Neural progenitor cell (in vitro differentiated cells): ENCODE measurements at regions not wholly inside any gene's neighbourhood (a gene's known extent, or its start where the extent isn't known, plus 50 kb on each side); places are given as distances from the start of the nearest gene placed in this dataset.

Source experiments
- DNase-seq: peaks from one replicate; pipeline ENCODE4 v3.0.0-alpha.2; 2016; ENCODE audit warnings: low spot score
- H2AFZ ChIP-seq: fragments of 200-600 bp; sonication (generic); replicated peaks from 2 replicates; pipeline ENCODE4 v1.6.1; 2016; ENCODE audit warnings: antibody characterized with exemption
- H3F3A ChIP-seq: fragments of 200-600 bp; sonication (generic); 2 replicates; pipeline ENCODE4 v1.6.1; 2016; ENCODE audit warnings: antibody characterized with exemption, low read depth
- H3K27ac ChIP-seq: fragments of 200-600 bp; sonication (generic); 2 replicates; pipeline ENCODE4 v1.5.1; 2016; ENCODE audit warnings: mild to moderate bottlenecking
- H3K27me3 ChIP-seq: fragments of 200-600 bp; sonication (generic); 2 replicates; pipeline ENCODE4 v1.6.1; 2016; ENCODE audit warnings: mild to moderate bottlenecking, moderate library complexity
- H3K36me3 ChIP-seq: fragments of 200-600 bp; sonication (generic); 2 replicates; pipeline ENCODE4 v1.5.1; 2016
- H3K4me1 ChIP-seq: fragments of 200-600 bp; sonication (generic); 2 replicates; pipeline ENCODE4 v1.6.1; 2016; ENCODE audit warnings: mixed run types
- H3K4me2 ChIP-seq: fragments of 200-600 bp; sonication (generic); 2 replicates; pipeline ENCODE4 v1.6.1; 2016
- H3K4me3 ChIP-seq: fragments of 200-600 bp; sonication (generic); 2 replicates; pipeline ENCODE4 v1.5.1; 2016
- H3K79me2 ChIP-seq: fragments of 200-600 bp; sonication (generic); 2 replicates; pipeline ENCODE4 v1.6.1; 2016; ENCODE audit warnings: low read depth
- H3K9ac ChIP-seq: fragments of 200-600 bp; sonication (generic); 2 replicates; pipeline ENCODE4 v1.6.1; 2016
- H3K9me3 ChIP-seq: fragments of 200-600 bp; sonication (generic); 2 replicates; pipeline ENCODE4 v1.5.1; 2016; ENCODE audit warnings: low read depth
- H4K20me1 ChIP-seq: fragments of 200-600 bp; sonication (generic); 2 replicates; pipeline ENCODE4 v1.6.1; 2016; ENCODE audit warnings: low read depth
- H3K27ac Mint-ChIP-seq: 3 replicates; pipeline ENCODE4 v1.8.0; 2021; ENCODE audit warnings: mixed read lengths
- H3K27me3 Mint-ChIP-seq: 2 replicates; pipeline ENCODE4 v1.8.0; 2022; ENCODE audit warnings: low read depth, mild to moderate bottlenecking, inconsistent platforms, moderate library complexity, mixed read lengths; ENCODE audit not compliant: insufficient read depth
- H3K36me3 Mint-ChIP-seq: 3 replicates; pipeline ENCODE4 v1.8.0; 2021; ENCODE audit warnings: mixed read lengths
- H3K4me1 Mint-ChIP-seq: 3 replicates; pipeline ENCODE4 v1.8.0; 2021; ENCODE audit warnings: mixed read lengths
- H3K4me3 Mint-ChIP-seq: 3 replicates; pipeline ENCODE4 v1.8.0; 2021; ENCODE audit warnings: mild to moderate bottlenecking, moderate library complexity, mixed read lengths
- H3K9me3 Mint-ChIP-seq: 3 replicates; pipeline ENCODE4 v1.8.0; 2020; ENCODE audit warnings: mixed read lengths
- EZH2 ChIP-seq: fragments of 200-600 bp; sonication (generic); IDR thresholded peaks from 2 replicates; pipeline ENCODE4 v1.6.1; 2017; ENCODE audit warnings: antibody characterized with exemption, mild to moderate bottlenecking, moderate library complexity
- EZH2phosphoT487 ChIP-seq: fragments of 200-600 bp; sonication (generic); IDR thresholded peaks from 2 replicates; pipeline ENCODE4 v1.6.1; 2017; ENCODE audit warnings: antibody characterized with exemption
- TF ChIP-seq, protein P1 (sequence below): fragments of 200-600 bp; sonication (generic); IDR thresholded peaks from 2 replicates; pipeline ENCODE4 v1.5.1; 2017; ENCODE audit warnings: antibody characterized with exemption, mild to moderate bottlenecking

GRCh38 chr1:168386949-168387586, 106.4 kb downstream of the TBX19 start:
- H3K27me3 Mint-ChIP-seq = peaks cover 5% of the 10 kb centered on the region
- Histone ChIP-seq H3F3A (no peaks in the 10 kb centered on the region), H3K4me1 (peaks cover 6% of the 10 kb centered on the region), H4K20me1 (no peaks in the 10 kb centered on the region), H3K4me3 (peak overlapping the region; percentile 32), H3K9me3 (no peaks in the 10 kb centered on the region), H3K27me3 (peaks cover 17% of the 10 kb centered on the region), H2AFZ (peak overlapping the region; percentile 52), H3K79me2 (no peaks in the 10 kb centered on the region), H3K4me2 (peak overlapping the region; percentile 74), H3K36me3 (no peaks in the 10 kb centered on the region), H3K9ac (no peak overlapping the region), H3K27ac (no peak overlapping the region)
- H3K36me3 Mint-ChIP-seq = no peaks in the 10 kb centered on the region
- no peak overlapping the region for H3K27ac Mint-ChIP-seq
- DNase-seq = peak; percentile 68
- peaks cover 6% of the 10 kb centered on the region for H3K4me1 Mint-ChIP-seq
- no peak for TF ChIP-seq EZH2phosphoT487
- TF ChIP-seq, protein P1, sequence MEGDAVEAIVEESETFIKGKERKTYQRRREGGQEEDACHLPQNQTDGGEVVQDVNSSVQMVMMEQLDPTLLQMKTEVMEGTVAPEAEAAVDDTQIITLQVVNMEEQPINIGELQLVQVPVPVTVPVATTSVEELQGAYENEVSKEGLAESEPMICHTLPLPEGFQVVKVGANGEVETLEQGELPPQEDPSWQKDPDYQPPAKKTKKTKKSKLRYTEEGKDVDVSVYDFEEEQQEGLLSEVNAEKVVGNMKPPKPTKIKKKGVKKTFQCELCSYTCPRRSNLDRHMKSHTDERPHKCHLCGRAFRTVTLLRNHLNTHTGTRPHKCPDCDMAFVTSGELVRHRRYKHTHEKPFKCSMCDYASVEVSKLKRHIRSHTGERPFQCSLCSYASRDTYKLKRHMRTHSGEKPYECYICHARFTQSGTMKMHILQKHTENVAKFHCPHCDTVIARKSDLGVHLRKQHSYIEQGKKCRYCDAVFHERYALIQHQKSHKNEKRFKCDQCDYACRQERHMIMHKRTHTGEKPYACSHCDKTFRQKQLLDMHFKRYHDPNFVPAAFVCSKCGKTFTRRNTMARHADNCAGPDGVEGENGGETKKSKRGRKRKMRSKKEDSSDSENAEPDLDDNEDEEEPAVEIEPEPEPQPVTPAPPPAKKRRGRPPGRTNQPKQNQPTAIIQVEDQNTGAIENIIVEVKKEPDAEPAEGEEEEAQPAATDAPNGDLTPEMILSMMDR = no peak
- TF ChIP-seq EZH2 = no peak
- H3K9me3 Mint-ChIP-seq = no peaks in the 10 kb centered on the region
- H3K4me3 Mint-ChIP-seq = no peak overlapping the region

DNA sequence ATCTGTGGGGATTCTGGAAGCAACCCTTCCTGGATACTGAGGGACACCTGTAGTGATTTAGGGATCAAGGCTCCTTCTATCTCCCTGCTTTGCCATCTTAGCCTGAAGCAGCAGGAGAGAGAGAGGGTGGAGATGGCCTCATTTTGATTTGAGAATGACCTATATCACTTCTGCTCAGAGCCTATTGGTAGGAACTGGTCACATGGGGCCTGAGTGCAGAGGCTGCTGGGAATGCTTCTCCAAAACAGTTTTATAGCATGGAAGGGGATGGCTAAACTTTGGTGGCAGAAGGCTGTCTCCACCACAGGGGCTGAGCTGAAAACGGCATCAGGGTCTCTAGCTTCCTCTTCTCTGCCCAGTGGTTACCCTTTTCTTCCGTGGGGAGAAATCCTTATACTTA, 105.8 kb downstream of the TBX19 start:
- Mint-ChIP-seq H3K9me3 (no peaks in the 10 kb centered on the region), H3K36me3 (no peaks in the 10 kb centered on the region), H3K27me3 (peaks cover 4% of the 10 kb centered on the region), H3K4me1 (peaks cover 6% of the 10 kb centered on the region), H3K27ac (no peak overlapping the region), H3K4me3 (no peak overlapping the region)
- Histone ChIP-seq H3K4me2 (no peak overlapping the region), H3K79me2 (no peaks in the 10 kb centered on the region), H3K4me1 (peaks cover 6% of the 10 kb centered on the region), H2AFZ (peak overlapping the region; percentile 52), H3K9me3 (no peaks in the 10 kb centered on the region), H3K27ac (no peak overlapping the region), H3K9ac (no peak overlapping the region), H4K20me1 (no peaks in the 10 kb centered on the region), H3K4me3 (no peak overlapping the region), H3K27me3 (peaks cover 17% of the 10 kb centered on the region), H3K36me3 (no peaks in the 10 kb centered on the region), H3F3A (no peaks in the 10 kb centered on the region)
- TF ChIP-seq, protein P1 = no peak
- TF ChIP-seq EZH2phosphoT487 (no peak), EZH2 (no peak)
- DNase-seq = no peak

GRCh38 chr1:168381850-168382249, 101.2 kb downstream of the TBX19 start:
- H3K4me1 ChIP-seq = no peaks in the 10 kb centered on the region
- no peaks in the 10 kb centered on the region for H3K9me3 Mint-ChIP-seq
- no peak for TF ChIP-seq EZH2
- TF ChIP-seq, protein P1 = peak; percentile 18
- TF ChIP-seq EZH2phosphoT487 = no peak
- H2AFZ ChIP-seq = no peak overlapping the region
- peaks cover 4% of the 10 kb centered on the region for H3K27me3 ChIP-seq
- H3K27ac ChIP-seq = no peak overlapping the region
- no peaks in the 10 kb centered on the region for H3K36me3 Mint-ChIP-seq
- no peaks in the 10 kb centered on the region for H3K36me3 ChIP-seq
- no peak overlapping the region for H3K4me2 ChIP-seq
- H4K20me1 ChIP-seq = no peaks in the 10 kb centered on the region
- H3F3A ChIP-seq = no peaks in the 10 kb centered on the region
- no peak for DNase-seq
- H3K9ac ChIP-seq = no peak overlapping the region
- no peak overlapping the region for H3K4me3 Mint-ChIP-seq
- H3K9me3 ChIP-seq = no peaks in the 10 kb centered on the region
- no peak overlapping the region for H3K4me3 ChIP-seq
- no peak overlapping the region for H3K27ac Mint-ChIP-seq
- no peaks in the 10 kb centered on the region for H3K79me2 ChIP-seq
- H3K4me1 Mint-ChIP-seq = peaks cover 6% of the 10 kb centered on the region
- peaks cover 1% of the 10 kb centered on the region for H3K27me3 Mint-ChIP-seq
